ENCODE measurements at regions not wholly inside any gene's neighbourhood (a gene's known extent, or its start where the extent isn't known, plus 50 kb on each side); places are given as distances from the start of the nearest gene placed in this dataset.

- TF ChIP-seq CTCF (IDR thresholded peaks at IDR 0.05; ENCODE audit: low read depth, low read length) (no peak), EZH2phosphoT487 (IDR thresholded peaks at IDR 0.05; ENCODE audit: low read depth) (no peak)
Observed at GRCh38 chr17:43319293-43320124, 79.3 kb upstream of the ARL4D start.

Measured in OCI-LY3 (cell line).